B cell (primary cell): ENCODE measurements at regions not wholly inside any gene's neighbourhood (a gene's known extent, or its start where the extent isn't known, plus 50 kb on each side); places are given as distances from the start of the nearest gene placed in this dataset.

ENCODE experiments used
- ATAC-seq: fragments of 200-7000 bp; cut with Tn5 transposase; one replicate; pipeline ENCODE4 v1.10.0; 2021; ENCODE audit warnings: low read depth, mild to moderate bottlenecking, moderate number of reproducible peaks, moderate library complexity
- CTCF ChIA-PET: fragments of 350-600 bp; sonication (Branson Sonifier 250); formaldehyde crosslinking; loops from one replicate; lab custom pipeline; 2021; ENCODE audit warnings: antibody characterized with exemption, inconsistent platforms; lab: Charles Lee
- POLR2A ChIA-PET: fragments of 350-600 bp; sonication (Branson Sonifier 250); formaldehyde crosslinking; loops from one replicate; lab custom pipeline; 2021; ENCODE audit warnings: antibody characterized with exemption; lab: Charles Lee
- DNase-seq: peaks from one replicate; pipeline ENCODE4 v3.0.0; 2013
- H2AFZ ChIP-seq: 2 replicates; pipeline ENCODE4 v1.6.1; 2012; ENCODE audit warnings: mild to moderate bottlenecking, low read depth, low read length; ENCODE audit not compliant: insufficient read depth, poor library complexity, severe bottlenecking
- H3K27ac ChIP-seq, 2 donors: 1 replicate in 1 of 2; 2 replicates in 1 of 2; pipeline ENCODE4 v1.5.1; 2012 to 2013; ENCODE audit warnings: low read length in 2 of 2, mild to moderate bottlenecking in 2 of 2, moderate library complexity in 1 of 2
- H3K27me3 ChIP-seq, 4 experiments: fragments of 200-600 bp in 1 of 4; sonication (generic) in 1 of 4; replicated peaks in 1 of 4; 1 replicate in 2 of 4; 2 replicates in 2 of 4; pipeline versions ENCODE4 v1.6.1 to v1.7.0; 2013 to 2016; ENCODE audit warnings: low read length in 3 of 4, mild to moderate bottlenecking in 2 of 4, mixed read lengths in 1 of 4, moderate library complexity in 1 of 4; ENCODE audit not compliant: insufficient read depth in 4 of 4, control insufficient read depth in 3 of 4; ENCODE audit errors: control extremely low read depth in 1 of 4
- H3K36me3 ChIP-seq, 2 experiments: replicated peaks in 1 of 2; 1 replicate in 1 of 2; 2 replicates in 1 of 2; pipeline versions ENCODE4 v1.6.1 to v1.7.1; 2013; ENCODE audit warnings: low read length in 1 of 2; ENCODE audit not compliant: insufficient read depth in 2 of 2, control insufficient read depth in 1 of 2; ENCODE audit errors: control extremely low read depth in 1 of 2, extremely low read depth in 1 of 2
- H3K4me1 ChIP-seq, 2 donors: fragments of 200-600 bp in 1 of 2; sonication (generic) in 1 of 2; 1 replicate in 1 of 2; 2 replicates in 1 of 2; pipeline versions ENCODE4 v1.5.1 to v1.6.1; 2013 to 2017; ENCODE audit warnings: low read length in 2 of 2; ENCODE audit not compliant: control insufficient read depth in 2 of 2, insufficient read depth in 2 of 2
- H3K4me2 ChIP-seq: replicated peaks from 2 replicates; pipeline ENCODE3; 2012; ENCODE audit warnings: mild to moderate bottlenecking, low read depth, low read length; ENCODE audit not compliant: poor library complexity, severe bottlenecking
- H3K4me3 ChIP-seq, 5 experiments: fragments of 200-600 bp in 1 of 5; sonication (generic) in 1 of 5; 1 replicate in 3 of 5; 2 replicates in 2 of 5; pipeline versions ENCODE4 v1.5.1 to v1.7.0; 2011 to 2016; ENCODE audit warnings: low read length in 4 of 5, mild to moderate bottlenecking in 4 of 5, low read depth in 2 of 5, control low read depth in 1 of 5, moderate library complexity in 1 of 5; ENCODE audit not compliant: insufficient read depth in 1 of 5; ENCODE audit errors: control extremely low read depth in 1 of 5, extremely low read depth in 1 of 5
- H3K79me2 ChIP-seq: fragments of 200-600 bp; sonication (generic); one replicate; pipeline ENCODE4 v1.6.0; 2016; ENCODE audit warnings: low read length; ENCODE audit not compliant: control insufficient read depth, insufficient read depth
- H3K9ac ChIP-seq: fragments of 200-600 bp; sonication (generic); 2 replicates; pipeline ENCODE4 v1.6.1; 2017; ENCODE audit warnings: mild to moderate bottlenecking, low read length, moderate library complexity
- H3K9me3 ChIP-seq, 3 donors: one replicate each; pipeline versions ENCODE4 v1.6.1 to v1.7.1; 2013; ENCODE audit warnings: low read length in 2 of 3; ENCODE audit not compliant: control insufficient read depth in 2 of 3, insufficient read depth in 1 of 3; ENCODE audit errors: control extremely low read depth in 1 of 3
- H4K20me1 ChIP-seq: 2 replicates; pipeline ENCODE4 v1.6.0; 2012; ENCODE audit warnings: mild to moderate bottlenecking, low read length; ENCODE audit not compliant: insufficient read depth, control insufficient read depth, poor library complexity, severe bottlenecking
- H3K27ac Mint-ChIP-seq: one replicate; pipeline ENCODE4 v1.8.0; 2021; ENCODE audit warnings: mixed read lengths
- H3K27me3 Mint-ChIP-seq: one replicate; pipeline ENCODE4 v1.8.0; 2021; ENCODE audit warnings: mixed read lengths
- H3K4me1 Mint-ChIP-seq: one replicate; pipeline ENCODE4 v1.8.0; 2021; ENCODE audit warnings: mixed read lengths
- H3K4me3 Mint-ChIP-seq: one replicate; pipeline ENCODE4 v1.8.0; 2021; ENCODE audit warnings: mixed read lengths
- H3K9me3 Mint-ChIP-seq: one replicate; pipeline ENCODE4 v1.8.0; 2022; ENCODE audit warnings: mixed read lengths; ENCODE audit not compliant: insufficient read depth
- CTCF ChIP-seq: fragments of 200-600 bp; IDR thresholded peaks from one replicate; pipeline ENCODE4 v1.8.0; 2022; ENCODE audit warnings: antibody characterized with exemption, mild to moderate bottlenecking
- EZH2 ChIP-seq: IDR thresholded peaks from 2 replicates; pipeline ENCODE4 v1.6.1; 2012; ENCODE audit warnings: borderline replicate concordance, low read depth, mild to moderate bottlenecking, moderate library complexity, low read length; ENCODE audit not compliant: insufficient read depth, poor library complexity, severe bottlenecking
- WGBS: methylation state at CpG from one replicate; pipeline ENCODE4 v1.1.5; 2013; ENCODE audit warnings: missing lambda C conversion rate; ENCODE audit not compliant: insufficient coverage; 5-methylcytosine and 5-hydroxymethylcytosine counted together
- intact Hi-C: fragments of 100-400 bp; cut with micrococcal nuclease; formaldehyde crosslinking; loops from one replicate; pipeline ENCODE4 v1.10.0; 2022

GRCh38 chr10:130963786-130964522 is 347.6 kb downstream of the TCERG1L start:
- no peak for ATAC-seq
- Histone ChIP-seq H3K9ac (no peak overlapping the region), H3K4me3 (no peak overlapping the region), H3K27me3 (no peaks in the 10 kb centered on the region), H3K4me2 (no peak overlapping the region), H3K4me1 (no peaks in the 10 kb centered on the region), H2AFZ (no peak overlapping the region), H4K20me1 (no peaks in the 10 kb centered on the region), H3K36me3 (no peaks in the 10 kb centered on the region), H3K9me3 (peaks cover 0 to 30% (median 0%) of the 10 kb centered on the region in 3 donors), H3K79me2 (no peaks in the 10 kb centered on the region), H3K27ac (no peak overlapping the region)
- H3K9me3 Mint-ChIP-seq: no peaks in the 10 kb centered on the region
- WGBS: 84% methylated on average over 12 of the region's 16 CpGs
- intact Hi-C loops: no loop called here
- CTCF ChIA-PET: no interaction called here
- H3K27me3 Mint-ChIP-seq: no peaks in the 10 kb centered on the region
- TF ChIP-seq CTCF (no peak), EZH2 (no peak)
- POLR2A ChIA-PET: no interaction called here
- no peak for DNase-seq
- no peak overlapping the region for H3K27ac Mint-ChIP-seq
- H3K4me1 Mint-ChIP-seq: no peaks in the 10 kb centered on the region
- no peak overlapping the region for H3K4me3 Mint-ChIP-seq

GRCh38 chr10:130964771-130965170 is 346.8 kb downstream of the TCERG1L start:
- Histone ChIP-seq H3K27ac (no peak overlapping the region), H3K27me3 (no peaks in the 10 kb centered on the region), H3K9me3 (peaks cover 0 to 29% (median 0%) of the 10 kb centered on the region in 3 donors), H3K36me3 (no peaks in the 10 kb centered on the region), H3K9ac (no peak overlapping the region), H3K4me3 (no peak overlapping the region), H3K4me2 (no peak overlapping the region), H3K79me2 (no peaks in the 10 kb centered on the region), H4K20me1 (no peaks in the 10 kb centered on the region), H2AFZ (no peak overlapping the region), H3K4me1 (no peaks in the 10 kb centered on the region)
- Mint-ChIP-seq H3K27me3 (no peaks in the 10 kb centered on the region), H3K4me1 (no peaks in the 10 kb centered on the region), H3K27ac (no peak overlapping the region), H3K4me3 (no peak overlapping the region), H3K9me3 (no peaks in the 10 kb centered on the region)
- POLR2A ChIA-PET: no interaction called here
- intact Hi-C loops: no loop called here
- DNase-seq (no peak), ATAC-seq (no peak)
- no peak for TF ChIP-seq CTCF
- no peak for TF ChIP-seq EZH2
- 80% methylated on average over 5 of the region's 9 CpGs for WGBS
- CTCF ChIA-PET: no interaction called here
